ENCODE measurements at regions not wholly inside any gene's neighbourhood (a gene's known extent, or its start where the extent isn't known, plus 50 kb on each side); places are given as distances from the start of the nearest gene placed in this dataset.

DNA sequence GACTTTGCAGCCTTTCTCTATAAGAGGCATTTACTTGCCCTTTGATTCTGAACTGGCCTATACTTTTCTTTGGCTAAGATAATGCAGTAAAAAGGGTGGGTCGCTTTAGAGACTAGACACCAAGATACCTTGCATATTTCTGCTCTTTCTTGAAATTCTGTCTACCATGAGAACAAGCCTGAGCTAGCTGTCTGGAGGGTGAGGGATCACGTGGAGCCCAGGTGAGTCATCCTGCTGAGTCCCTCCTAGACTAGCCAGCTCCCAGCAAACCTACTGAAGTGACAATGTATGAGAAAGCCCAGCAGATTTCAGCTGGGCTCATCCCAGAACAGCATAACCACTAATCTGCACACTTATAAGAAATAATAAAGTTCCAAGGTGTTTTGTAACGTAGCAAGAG is 408.0 kb upstream of the KAZN start:
- no peak for DNase-seq (ENCODE audit: low spot score)

DNA sequence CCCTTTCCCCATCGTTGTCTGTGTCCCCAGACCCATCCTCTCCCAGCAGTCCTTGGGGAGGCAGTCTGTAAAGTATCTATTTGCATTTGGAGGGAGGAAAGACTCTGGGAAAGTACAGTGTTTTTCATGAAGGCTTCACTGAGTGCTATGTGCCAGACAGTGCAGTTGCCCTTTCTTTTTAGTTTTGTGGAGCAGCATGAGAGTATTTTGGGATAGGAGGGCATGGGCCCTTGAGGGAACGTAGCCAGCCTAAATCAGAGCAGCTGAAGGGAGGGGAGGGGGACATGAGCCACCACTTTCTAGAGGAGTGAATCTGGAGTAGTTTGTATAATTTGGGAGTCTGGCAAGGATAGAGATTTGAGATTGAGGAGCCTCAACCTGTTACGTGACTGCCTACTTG is 404.0 kb upstream of the KAZN start:
- DNase-seq (ENCODE audit: low spot score), result no peak

DNA sequence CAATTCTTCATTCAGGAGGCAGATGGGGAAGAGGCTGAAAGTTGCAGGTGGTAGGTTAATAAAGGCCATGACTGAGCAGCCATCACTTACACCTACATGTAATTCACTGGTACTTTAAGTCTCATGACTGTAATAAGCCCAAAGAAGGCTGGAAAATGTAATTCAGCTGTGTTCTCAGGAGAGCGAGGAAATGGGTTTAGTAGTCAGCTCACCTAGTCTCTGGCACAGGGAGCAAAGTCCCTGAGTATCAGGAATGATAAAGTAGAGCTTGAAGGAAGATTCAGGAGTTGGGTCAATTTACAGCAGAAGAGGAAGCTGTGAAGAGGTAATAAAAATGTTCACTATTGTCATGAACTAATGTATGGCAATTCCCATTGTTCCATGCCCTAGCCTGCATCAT is 393.4 kb upstream of the KAZN start:
- no peak for DNase-seq (ENCODE audit: low spot score)

DNA sequence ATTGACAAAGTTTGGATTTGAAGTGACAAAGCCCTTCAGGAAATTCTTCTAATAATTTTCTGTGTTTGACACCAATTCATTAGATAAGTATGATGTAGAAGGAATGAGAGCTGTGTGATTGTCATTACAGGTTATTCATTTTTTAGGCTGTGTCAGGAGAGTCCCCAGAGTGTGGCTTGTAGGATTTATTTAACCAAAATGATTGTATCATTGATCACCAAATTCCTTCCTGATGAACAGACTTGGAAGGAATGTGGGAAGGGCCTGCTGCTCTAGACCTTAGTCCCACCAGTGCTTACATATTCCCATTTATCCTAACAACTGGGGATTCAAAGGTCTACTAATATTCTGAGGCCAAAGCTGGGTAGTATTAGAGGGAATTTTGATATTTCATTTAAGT is 383.3 kb upstream of the KAZN start:
- no peak for DNase-seq (ENCODE audit: low spot score)

DNA sequence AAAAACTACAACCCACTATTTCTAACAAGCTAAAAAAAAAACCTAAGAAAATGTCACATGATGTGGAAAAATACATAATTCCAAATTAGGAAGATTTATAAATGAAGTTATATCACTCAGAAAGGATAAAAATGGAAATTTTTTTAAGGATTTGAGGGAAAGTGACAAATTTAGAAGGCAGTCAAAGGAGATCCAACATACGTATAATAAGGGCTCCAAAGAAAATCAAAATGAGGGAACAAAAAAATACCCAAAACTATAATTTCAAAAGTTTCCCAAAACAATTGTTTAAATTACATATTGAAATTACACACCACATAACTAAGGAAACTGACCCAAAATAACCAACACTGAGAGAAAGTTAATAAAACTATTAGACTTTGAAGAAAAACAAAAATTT is 381.1 kb upstream of the KAZN start:
- no peak for DNase-seq (ENCODE audit: low spot score)

DNA sequence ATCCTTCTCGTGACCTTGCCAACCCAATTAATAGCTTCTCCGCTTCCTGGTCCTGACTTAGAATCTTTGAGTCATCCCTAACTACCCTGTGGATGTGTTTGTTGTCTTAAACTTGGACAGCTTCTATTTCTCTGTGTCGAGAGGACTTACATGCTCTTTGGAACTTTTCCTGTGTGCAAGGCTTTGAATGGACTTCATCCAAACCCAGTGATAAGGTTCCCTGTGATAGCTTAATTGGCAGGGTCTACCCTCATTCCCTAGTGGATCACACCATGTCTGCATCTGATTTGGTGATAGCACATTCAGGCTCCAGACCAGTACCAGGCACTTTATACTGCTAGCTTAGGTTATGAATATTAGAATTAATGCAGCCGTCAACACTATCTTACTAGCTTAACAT is 378.2 kb upstream of the KAZN start:
- DNase-seq (ENCODE audit: low spot score), result no peak

DNA sequence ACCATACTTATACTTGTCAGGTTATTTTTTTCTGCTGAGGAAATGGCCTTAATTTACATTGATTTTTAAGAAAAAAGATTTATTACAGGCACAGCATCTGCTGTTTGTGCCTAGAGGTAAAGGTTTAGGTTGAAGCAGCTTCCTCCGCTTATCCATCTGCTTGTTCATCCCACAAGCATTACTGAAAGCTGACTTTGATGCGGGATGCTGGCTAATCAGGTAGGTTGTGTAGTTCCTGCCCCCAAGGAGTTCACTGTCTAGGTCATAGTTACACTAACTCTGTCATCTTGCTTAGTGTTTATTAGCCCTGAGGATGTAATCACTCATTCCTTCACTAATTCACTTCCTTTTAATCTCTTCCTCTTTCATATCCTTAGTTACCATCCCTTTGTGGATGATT is 377.7 kb upstream of the KAZN start:
- no peak for DNase-seq (ENCODE audit: low spot score)

DNA sequence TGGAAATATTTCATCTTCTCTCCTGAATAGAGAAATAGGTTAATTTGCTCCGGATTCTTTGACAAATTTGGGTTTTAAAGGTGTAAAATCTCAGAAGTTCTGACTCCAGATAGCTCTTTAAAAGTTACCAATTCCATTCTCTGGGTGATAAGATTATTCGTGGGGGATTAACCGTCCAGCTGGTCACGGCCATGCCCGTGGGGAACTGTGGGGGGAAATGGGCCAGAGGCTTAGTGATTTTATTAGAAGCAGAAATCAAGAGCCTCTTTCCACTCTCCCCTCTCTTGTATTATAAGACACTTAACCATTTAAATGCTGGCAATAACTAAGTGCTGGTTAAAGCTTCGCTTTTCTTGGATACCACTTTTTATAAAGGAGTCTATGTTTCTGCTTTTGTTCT is 376.4 kb upstream of the KAZN start:
- DNase-seq (ENCODE audit: low spot score), result no peak

DNA sequence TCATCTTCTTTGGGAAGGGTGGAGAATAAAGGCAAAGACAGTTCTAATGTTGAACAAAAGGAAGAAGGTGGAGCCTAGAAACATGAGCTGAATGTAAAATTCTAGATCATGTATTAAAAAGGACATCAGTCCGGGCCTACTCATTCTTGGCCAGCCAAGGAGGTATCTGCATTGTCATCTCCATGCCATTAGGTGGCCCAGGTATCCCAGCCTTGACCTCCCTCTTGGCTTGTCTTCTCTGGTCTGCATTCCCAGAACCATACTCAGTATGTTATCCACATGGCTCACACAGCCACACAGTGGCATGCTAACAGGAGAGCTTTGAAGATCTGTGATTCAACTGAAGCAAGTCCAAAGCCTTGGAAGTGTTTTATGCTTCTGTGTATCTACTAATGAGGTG is 369.8 kb upstream of the KAZN start:
- no peak for DNase-seq (ENCODE audit: low spot score)

DNA sequence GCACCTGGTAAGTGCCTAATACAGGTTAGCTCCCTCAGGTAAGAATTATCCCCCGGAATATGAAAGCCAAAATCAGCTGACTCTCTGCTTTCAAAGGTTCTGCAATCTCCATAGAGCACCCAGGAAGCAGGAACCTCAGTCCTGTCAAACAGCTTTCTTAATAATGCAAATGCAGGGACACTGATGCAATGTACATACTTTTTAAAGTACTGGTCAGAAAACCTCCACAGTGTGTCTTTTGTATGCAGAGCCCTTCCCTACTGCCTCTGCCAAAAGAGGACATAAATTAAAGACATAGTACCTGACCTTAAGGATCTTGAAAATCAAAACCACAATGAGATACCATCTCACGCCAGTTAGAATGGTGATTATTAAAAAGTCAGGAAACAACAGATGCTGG is 365.0 kb upstream of the KAZN start:
- no peak for DNase-seq (ENCODE audit: low spot score)

DNA sequence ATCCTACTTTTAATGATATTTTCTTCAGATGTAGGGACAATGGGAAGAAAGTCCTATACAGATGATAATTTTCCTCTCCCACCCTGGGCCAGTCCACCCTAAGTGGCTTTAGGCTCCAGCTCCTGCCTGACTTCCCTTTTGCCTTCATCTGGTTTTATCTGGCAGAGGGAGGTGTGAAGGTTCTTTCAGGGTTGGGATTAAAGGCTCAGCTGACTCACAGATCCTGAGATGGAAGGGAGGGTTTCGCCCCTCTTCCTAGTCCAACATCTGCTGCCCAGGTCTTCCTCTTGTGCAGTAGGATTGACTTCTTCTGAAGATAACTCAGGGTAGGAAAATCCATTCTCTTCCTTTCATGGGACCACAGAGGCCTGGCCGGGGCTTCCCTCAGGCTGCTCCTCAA is 362.4 kb upstream of the KAZN start:
- DNase-seq (ENCODE audit: low spot score), result no peak

DNA sequence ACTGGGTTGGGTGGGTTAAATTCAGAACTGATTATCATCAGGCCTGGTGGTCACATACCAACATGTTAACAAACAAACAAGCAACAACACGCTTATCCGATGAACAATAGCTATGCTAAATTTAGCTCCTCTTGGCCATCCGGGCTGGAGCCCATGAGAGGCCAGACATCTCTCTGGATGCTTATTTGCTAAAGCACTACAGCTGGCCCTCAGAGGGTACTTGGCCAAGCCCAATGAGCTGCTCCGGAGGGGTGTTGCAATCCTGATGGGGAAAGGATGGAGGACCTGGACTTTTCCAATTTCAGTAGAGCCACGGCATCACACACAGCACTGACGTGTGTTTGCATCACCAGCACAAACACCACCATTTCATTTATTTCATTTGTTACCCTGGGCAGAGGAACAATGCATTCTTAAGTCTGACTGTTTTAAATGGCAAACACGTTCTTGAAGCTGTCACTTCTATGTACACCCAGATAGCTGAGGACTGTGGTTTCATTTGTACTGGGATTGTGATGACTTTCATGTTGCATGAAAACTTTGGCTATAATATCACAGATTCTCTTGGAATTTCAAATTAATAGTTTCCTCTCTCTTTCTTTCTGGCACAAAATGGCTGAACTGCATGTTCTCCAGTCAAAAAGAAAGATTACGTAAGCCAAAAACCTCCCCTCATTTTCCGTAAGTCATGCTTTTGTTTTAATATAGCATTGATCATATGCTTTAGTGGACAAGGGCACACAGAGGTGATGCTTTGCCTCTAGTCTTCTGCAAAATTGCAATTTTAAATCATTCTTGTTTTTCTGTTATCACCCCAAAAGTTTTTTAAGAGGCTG is 359.8 kb upstream of the KAZN start:
- no peak for DNase-seq (ENCODE audit: low spot score)

DNA sequence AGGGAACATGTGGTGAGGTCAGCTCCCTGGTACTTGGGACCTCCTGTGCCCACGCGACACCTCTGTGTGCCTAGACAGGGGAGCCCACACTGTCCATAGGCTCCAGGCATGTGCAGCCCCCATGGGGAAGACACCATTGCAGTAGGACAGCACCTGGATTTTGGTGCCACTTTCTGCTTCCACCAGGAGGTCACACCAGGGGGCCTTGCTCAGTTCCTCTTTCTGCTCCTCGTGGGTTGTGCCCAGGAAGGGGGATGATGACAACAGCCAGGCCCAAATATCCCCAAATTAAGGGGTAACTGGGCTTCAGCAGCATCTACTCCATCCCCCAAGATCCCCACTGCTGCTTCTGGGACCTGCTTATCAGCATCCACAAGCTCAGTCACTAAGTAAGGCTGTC is 358.2 kb upstream of the KAZN start:
- no peak for DNase-seq (ENCODE audit: low spot score)

DNA sequence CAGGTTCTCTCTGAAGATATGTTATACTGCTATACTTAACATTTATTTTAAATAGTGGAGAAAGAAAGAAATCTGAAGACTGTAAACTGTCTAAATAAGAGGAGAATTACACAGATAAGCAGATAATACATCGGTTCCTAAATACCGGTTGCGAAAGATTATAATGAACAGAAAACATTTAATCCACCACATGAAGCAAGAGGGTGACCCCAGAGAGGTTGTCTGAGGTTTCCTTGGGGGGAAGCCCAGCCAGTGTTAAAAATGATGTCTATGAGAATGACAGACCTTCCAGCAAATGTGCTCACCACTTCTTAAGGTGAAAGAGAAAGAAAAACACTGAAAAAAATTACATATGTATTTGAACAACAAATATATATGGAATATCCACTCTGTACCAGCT is 356.4 kb upstream of the KAZN start:
- no peak for DNase-seq (ENCODE audit: low spot score)

DNA sequence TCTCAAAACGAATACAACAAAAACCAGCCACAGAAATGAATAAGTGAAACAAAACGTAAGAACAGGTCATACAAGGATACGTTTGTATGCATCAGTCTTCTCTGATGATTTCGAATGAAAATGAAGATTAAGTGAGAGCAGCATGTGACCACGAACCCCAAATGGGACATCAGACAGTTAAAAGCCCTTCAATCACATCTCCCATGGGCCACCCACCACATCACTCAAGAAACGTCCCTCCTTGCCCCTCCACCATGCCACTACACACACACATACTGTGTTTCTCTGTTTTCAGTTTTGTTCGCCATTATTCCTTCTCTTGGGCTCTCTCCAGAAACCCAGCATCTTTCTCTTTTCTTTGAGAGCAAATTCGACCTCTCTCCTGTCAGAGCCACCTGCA is 355.6 kb upstream of the KAZN start:
- no peak for DNase-seq (ENCODE audit: low spot score)

DNA sequence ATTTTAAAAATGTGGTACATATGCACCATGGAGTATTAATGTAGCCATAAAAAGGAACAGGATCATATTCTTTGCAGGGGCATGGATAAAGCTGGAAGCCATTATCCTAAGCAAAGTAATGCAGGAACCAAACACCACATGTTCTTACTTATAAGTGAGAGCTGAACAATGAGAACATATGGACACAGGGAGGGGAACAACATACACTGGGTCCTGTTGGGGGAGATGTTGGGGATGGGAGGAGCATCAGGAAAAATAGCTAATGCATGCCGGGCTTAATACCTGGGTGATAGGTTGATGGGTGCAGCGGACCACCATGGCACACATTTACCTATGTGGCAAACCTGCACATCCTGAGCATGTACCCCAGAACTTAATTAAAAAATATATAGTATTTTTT is 352.5 kb upstream of the KAZN start:
- no peak for DNase-seq (ENCODE audit: low spot score)

DNA sequence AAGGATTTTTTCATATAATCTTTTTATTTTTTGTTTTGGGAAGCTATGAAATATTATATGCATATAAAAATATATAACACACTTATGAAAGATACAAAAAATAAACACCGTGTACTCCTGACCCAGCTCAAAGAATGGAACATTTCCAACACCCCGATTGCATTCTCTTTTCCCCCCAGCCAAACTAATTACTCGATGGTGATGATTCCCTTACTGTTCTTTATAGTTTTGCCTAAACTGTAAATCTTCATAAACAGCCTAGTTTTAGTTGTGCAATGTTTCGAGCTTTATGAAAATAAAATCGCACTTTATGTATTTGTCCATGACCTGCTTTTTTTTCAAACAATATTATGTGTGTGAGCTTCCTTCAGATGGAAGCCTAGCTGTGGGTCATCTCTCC is 352.0 kb upstream of the KAZN start:
- no peak for DNase-seq (ENCODE audit: low spot score)

DNA sequence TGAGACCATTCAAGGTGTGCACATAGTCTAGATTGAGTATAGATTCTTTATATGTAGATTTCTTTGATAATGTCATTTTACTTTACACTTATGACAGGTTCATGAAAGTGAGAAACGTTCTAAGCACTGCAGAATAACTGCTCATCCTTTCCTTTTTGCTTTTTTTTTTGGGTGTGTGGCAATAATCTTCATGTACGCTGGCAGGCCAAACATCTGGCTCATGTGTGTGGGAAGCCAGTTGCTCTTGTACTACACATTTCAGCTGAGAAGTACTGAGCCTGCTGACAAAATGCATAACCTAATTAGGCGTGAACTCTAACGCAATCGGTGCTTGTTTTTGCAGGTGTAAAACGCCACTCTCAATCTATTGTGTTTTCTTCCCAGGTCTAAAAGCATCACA is 350.8 kb upstream of the KAZN start:
- no peak for DNase-seq (ENCODE audit: low spot score)

DNA sequence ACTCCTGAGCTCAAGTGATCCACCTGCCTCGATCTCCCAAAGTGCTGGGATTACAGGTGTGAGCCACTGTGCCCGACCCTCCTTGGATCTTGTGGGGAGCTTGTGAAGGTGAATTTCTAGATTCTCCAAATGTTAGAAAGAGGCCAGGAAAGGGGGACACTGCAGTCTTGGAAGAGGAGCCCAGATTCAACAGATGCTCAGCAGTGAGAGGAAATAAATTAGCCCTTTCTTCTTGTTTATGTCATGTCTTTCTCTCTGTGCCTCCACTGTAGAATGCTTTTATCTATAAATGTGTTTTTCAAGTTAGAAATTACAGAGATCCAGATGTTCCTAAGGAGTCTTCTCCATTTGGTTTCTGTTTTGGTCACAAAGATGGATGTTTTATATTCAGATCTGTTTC is 346.6 kb upstream of the KAZN start:
- DNase-seq (ENCODE audit: low spot score), result no peak

DNA sequence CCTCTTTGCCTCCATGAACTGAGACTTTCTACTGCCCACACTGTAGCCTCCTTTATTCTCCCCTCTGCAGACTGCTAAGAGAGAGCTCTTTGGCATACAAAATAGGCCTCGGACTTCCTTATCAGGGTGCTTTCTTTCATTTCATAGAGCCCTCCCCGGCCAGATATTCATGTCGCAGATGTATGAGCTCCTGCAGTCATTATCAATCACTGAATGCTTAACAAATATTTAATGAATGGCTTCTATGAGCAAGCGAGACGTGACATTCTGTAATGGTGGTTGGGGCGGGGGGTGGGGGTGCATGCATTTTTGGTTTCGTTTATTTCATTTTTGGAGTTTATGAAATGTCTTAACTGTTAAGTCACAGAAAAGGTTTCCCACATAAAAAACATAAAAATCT is 344.8 kb upstream of the KAZN start:
- DNase-seq (ENCODE audit: low spot score), result no peak

DNA sequence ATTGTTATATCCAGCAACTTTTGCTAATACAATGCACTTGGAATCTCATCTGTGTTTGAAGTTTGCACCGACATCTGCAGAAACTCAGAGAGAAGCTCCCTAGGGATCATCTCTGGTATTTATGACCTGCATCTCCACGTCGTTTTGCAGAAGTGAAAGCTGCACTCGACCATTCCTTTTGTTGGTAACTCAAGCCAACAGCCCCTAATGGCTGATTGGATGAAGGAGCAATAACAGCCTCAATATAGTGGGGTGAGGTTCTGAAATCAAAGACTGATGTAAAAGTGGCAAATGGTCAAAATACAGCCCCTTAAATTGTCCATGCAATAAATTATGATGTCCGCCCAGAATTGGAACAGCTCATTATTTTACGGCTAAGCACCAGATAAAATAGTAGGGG is 344.2 kb upstream of the KAZN start:
- no peak for DNase-seq (ENCODE audit: low spot score)

DNA sequence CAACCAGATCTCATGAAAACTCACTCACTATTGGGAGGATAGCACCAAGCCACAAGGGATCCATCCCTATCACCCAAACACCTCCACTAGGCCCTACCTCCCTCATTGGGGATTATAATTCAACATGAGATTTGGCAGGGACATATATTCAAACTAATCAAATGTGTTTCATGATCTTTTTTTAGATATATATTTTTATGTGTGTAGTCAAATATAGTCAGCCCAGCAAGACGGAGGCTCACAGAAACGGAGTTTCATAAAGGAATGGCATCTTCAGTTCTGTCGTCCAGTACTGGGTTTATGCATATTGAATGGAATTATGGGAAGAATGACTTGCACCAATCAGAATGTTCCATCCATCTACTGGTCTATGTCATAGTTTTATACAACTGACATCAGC is 343.3 kb upstream of the KAZN start:
- no peak for DNase-seq (ENCODE audit: low spot score)

DNA sequence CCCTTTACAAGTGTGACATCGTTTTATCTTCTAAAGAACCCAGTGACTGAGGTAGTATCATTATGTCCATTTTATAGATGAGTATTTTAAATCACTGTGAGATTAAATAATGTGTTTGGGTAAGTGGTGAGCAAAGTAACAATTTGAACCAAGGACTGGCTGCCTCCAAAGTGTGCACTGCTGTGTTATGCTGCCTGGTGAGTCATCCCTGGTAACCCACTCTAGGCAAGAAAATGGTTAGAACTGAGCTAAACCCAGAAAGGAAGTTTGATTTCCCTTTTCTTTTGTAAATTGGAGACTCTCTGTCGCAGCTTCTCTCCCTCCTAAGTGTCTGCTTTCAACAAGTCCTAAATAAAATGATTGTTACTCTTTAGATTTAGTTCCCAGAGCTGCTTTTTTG is 342.8 kb upstream of the KAZN start:
- no peak for DNase-seq (ENCODE audit: low spot score)

DNA sequence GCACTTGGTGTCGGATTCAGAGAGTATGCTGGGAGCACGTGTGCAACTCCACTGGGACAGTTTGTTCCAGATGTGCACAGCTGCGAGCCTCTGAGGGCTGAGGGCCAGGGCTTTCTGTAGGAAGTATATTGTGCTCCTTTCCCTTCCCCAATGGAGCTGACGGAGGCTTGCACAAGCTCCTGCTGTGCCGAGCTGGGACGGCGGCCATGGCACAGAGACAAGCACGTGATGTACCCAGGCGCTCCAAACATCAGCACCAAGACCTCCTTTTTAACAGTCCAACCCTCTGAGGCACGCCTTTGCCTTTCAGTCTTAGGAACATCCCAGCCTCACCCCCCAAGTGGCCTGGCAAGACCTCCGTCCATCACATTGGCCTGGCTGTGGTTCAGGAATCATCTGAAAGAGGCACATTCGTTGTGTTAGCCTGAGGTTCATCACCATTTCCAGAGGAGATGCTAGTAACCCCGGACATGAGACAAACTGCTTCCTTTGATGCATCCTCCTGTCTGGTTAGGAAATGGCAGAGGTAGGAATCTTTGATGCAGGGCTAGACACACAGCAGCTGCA is 339.2 kb upstream of the KAZN start:
- no peak for DNase-seq (ENCODE audit: low spot score)
